Choroid plexus epithelial cell (primary cell): ENCODE measurements at regions not wholly inside any gene's neighbourhood (a gene's known extent, or its start where the extent isn't known, plus 50 kb on each side); places are given as distances from the start of the nearest gene placed in this dataset.

Source experiments
- DNase-seq: peaks from one replicate; pipeline ENCODE4 v3.0.0-alpha.2; 2010; ENCODE audit warnings: low read depth
- H3K4me3 ChIP-seq: 2 replicates; pipeline ENCODE4 v1.5.1; 2011; ENCODE audit warnings: low read depth, mild to moderate bottlenecking, control low read depth, low read length, moderate library complexity
- TF ChIP-seq, protein P1 (sequence below): conservative IDR thresholded peaks from 2 replicates; pipeline ENCODE4 v1.5.1; 2011; ENCODE audit warnings: low read depth, mild to moderate bottlenecking, control low read depth, inconsistent platforms, low read length, moderate library complexity

DNA sequence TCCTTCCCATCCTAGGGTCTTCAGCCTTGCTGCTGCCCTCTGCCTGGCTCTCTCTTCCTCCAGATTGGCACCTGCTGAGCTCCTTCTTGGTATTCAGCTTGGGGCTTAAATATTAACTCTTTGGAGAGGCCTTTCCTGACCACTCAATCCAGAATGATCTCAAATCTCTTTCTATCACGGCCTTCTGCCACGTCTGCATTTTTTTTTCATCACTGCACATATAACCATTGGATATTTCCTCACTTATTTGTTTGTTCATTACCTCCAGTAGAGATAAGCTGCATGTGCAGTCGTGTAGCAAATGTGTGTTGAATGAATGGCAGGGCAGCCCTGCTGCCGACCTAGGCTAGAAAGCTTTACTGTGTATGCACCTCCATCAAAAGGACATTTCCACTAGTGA is 51.6 kb upstream of the MPP7 start:
- TF ChIP-seq, protein P1, sequence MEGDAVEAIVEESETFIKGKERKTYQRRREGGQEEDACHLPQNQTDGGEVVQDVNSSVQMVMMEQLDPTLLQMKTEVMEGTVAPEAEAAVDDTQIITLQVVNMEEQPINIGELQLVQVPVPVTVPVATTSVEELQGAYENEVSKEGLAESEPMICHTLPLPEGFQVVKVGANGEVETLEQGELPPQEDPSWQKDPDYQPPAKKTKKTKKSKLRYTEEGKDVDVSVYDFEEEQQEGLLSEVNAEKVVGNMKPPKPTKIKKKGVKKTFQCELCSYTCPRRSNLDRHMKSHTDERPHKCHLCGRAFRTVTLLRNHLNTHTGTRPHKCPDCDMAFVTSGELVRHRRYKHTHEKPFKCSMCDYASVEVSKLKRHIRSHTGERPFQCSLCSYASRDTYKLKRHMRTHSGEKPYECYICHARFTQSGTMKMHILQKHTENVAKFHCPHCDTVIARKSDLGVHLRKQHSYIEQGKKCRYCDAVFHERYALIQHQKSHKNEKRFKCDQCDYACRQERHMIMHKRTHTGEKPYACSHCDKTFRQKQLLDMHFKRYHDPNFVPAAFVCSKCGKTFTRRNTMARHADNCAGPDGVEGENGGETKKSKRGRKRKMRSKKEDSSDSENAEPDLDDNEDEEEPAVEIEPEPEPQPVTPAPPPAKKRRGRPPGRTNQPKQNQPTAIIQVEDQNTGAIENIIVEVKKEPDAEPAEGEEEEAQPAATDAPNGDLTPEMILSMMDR = no peak
- H3K4me3 ChIP-seq = no peak overlapping the region
- DNase-seq = no peak

DNA sequence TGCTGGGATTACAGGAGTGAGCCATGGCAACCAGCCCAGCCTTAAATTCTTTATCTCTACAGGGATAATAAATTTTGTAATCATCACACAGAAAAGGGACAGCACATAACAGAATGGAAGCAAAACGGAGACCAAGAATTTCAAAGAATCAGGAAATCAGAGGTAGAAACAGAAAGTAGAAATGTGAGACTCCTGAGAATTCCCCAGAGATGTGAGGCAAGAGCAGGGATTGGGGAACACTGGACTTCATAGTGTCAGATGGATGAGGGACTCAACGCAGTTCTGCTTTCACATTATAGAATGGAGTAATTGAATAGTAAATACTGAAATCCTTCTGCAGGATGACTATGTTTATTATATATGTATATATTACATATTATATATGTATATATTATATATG is 52.5 kb upstream of the MPP7 start:
- H3K4me3 ChIP-seq = no peak overlapping the region
- no peak for DNase-seq
- TF ChIP-seq, protein P1 = no peak

DNA sequence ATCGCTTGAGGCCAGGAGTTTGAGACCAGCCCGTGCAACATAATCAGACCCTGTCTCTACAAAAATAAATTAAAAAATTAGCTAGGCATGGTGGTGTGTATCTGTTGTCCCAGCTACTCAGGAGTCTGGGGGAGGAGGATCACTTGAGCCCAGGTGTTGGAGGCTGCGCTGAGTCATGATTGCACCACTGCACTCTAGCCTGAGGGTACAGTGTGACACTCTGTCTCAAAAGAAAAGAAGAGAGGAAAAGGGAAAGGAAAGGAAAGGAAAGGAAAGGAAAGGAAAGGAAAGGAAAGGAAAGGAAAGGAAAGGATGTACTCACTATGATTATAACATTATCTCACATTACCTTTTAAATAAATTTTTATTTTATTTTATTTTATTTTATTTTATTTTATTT is 56.5 kb upstream of the MPP7 start:
- no peak overlapping the region for H3K4me3 ChIP-seq
- TF ChIP-seq, protein P1 = no peak
- no peak for DNase-seq

DNA sequence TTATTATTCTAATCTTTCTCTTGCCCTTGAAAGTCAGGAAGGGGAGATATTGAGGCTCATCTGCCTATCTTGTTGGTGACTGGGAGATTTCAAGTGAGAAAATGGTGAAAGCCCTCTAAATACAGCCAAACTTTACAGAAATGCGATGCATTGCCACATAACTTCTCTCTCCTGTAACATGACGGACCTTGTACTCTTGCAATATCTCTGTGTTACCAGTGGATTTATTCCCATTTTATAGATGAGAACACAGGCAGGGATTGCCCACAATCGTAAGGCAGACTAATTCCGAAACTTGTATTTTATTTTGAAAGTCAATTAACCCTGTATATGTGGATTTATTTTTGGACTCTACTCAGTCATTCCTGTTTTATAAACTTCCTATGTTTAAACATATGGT is 57.3 kb upstream of the MPP7 start:
- H3K4me3 ChIP-seq = no peak overlapping the region
- TF ChIP-seq, protein P1 = no peak
- no peak for DNase-seq

DNA sequence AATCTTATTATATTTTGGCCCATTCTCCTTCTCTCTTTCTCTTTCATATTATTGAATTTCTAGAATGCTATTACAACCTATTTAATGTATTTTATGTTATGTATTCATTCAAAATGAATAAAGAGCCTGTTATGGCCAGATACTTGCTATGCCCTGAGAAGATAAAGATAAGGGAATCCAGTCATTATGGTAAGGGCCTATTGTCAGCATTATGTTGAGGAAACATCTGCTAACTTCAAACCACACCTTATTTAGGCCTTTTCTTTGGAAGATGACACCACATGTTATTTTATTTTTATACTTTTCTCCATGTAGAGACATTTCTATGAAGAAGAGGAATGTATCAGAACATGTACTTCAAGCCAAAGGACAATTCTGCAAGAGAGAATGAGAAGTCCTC is 60.5 kb upstream of the MPP7 start:
- H3K4me3 ChIP-seq = no peak overlapping the region
- DNase-seq = no peak
- TF ChIP-seq, protein P1 = no peak

DNA sequence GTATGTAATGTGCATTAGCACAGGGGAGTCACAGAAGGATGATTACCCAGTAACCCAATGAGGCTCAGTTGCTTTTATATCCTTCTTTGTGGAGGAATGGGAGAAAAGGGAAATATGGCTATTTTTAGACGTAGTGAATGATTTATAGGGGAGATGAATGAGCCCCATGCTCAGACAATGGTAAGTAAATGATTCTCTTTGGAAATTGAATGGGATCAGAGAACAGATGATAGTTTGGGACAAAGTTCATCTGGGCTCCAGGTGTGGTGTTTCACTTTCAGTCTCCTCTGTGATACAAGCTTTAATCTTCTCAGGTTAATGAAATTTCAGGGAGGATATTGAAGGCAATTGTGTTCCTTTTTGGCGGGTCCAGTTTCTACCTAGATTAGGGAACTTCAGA is 63.0 kb upstream of the MPP7 start:
- DNase-seq = no peak

DNA sequence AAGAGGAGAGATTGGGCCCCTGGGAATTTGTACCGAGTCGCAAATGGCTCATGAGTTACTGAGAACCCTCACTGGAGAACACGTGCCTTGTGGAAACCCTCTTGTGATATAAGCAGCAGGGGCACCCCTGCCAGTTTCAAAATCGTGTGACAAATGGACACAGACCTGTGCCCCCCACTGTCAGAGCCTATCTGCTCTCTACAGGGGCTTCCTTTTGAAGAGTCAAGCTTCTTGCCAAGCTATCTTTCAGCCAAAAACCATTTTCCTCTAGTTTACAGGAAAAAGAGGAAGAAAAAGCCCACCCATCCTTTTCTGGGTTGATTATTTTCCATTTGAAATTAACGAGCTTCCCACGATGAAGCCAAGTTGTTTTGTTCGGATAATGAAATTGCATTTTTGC is 64.1 kb upstream of the MPP7 start:
- no peak overlapping the region for H3K4me3 ChIP-seq
- DNase-seq = no peak
- TF ChIP-seq, protein P1 = no peak

More for the DNA sequence above, 63.0 kb upstream of the MPP7 start:
- TF ChIP-seq, protein P1 = no peak
- H3K4me3 ChIP-seq = no peak overlapping the region
